Nephron (organoid): ENCODE measurements at regions not wholly inside any gene's neighbourhood (a gene's known extent, or its start where the extent isn't known, plus 50 kb on each side); places are given as distances from the start of the nearest gene placed in this dataset.

Source experiments
- H3K27ac Mint-ChIP-seq, 3 experiments: 2 replicates each; pipeline ENCODE4 v1.8.0; 2020; ENCODE audit warnings: mixed read lengths in 3 of 3, mild to moderate bottlenecking in 2 of 3, moderate library complexity in 1 of 3
- H3K27me3 Mint-ChIP-seq: 2 replicates; pipeline ENCODE4 v1.8.0; 2021; ENCODE audit warnings: low read depth, mild to moderate bottlenecking, moderate library complexity, mixed read lengths
- H3K36me3 Mint-ChIP-seq: 2 replicates; pipeline ENCODE4 v1.8.0; 2020; ENCODE audit warnings: low read depth, mixed read lengths
- H3K4me1 Mint-ChIP-seq: 2 replicates; pipeline ENCODE4 v1.8.0; 2020; ENCODE audit warnings: mixed read lengths
- H3K4me3 Mint-ChIP-seq, 3 experiments: 2 replicates each; pipeline ENCODE4 v1.8.0; 2020; ENCODE audit warnings: mild to moderate bottlenecking in 3 of 3, mixed read lengths in 3 of 3, moderate library complexity in 2 of 3
- H3K9me3 Mint-ChIP-seq: 2 replicates; pipeline ENCODE4 v1.8.0; 2020; ENCODE audit warnings: mixed read lengths
- CTCF ChIP-seq, 3 experiments: fragments of 200-600 bp; sonication (generic); IDR thresholded peaks; one replicate each; pipeline ENCODE4 v1.5.0; 2021; ENCODE audit warnings: antibody characterized with exemption in 3 of 3; ENCODE audit not compliant: unreplicated experiment in 3 of 3

GRCh38 chr9:79469164-79469563, 102.6 kb upstream of the TLE4 start:
- TF ChIP-seq CTCF (IDR thresholded peaks at IDR 0.05; ENCODE audit: unreplicated experiment in 3 of 3), result no peak
- Mint-ChIP-seq H3K27ac (no peak overlapping the region), H3K27me3 (no peaks in the 10 kb centered on the region)

GRCh38 chr9:79470954-79471353, 100.8 kb upstream of the TLE4 start:
- Mint-ChIP-seq H3K27me3 (no peaks in the 10 kb centered on the region), H3K27ac (no peak overlapping the region), H3K4me1 (peaks cover 5% of the 10 kb centered on the region), H3K9me3 (no peaks in the 10 kb centered on the region), H3K4me3 (no peak overlapping the region), H3K36me3 (no peaks in the 10 kb centered on the region)
- TF ChIP-seq CTCF (IDR thresholded peaks at IDR 0.05; ENCODE audit: unreplicated experiment in 3 of 3), result no peak

More at GRCh38 chr9:79469164-79469563, 102.6 kb upstream of the TLE4 start:
- H3K4me3 Mint-ChIP-seq, result no peak overlapping the region
- H3K36me3 Mint-ChIP-seq, result no peaks in the 10 kb centered on the region
- H3K4me1 Mint-ChIP-seq, result peaks cover 5% of the 10 kb centered on the region
- H3K9me3 Mint-ChIP-seq, result no peaks in the 10 kb centered on the region

- no peak overlapping the region for H3K27ac Mint-ChIP-seq
- H3K4me1 Mint-ChIP-seq, result peaks cover 5% of the 10 kb centered on the region
- no peak overlapping the region for H3K4me3 Mint-ChIP-seq
- no peaks in the 10 kb centered on the region for H3K9me3 Mint-ChIP-seq
- peak in 1 of 3 experiments; percentile 23 for TF ChIP-seq CTCF (IDR thresholded peaks at IDR 0.05; ENCODE audit: unreplicated experiment in 3 of 3)
- H3K27me3 Mint-ChIP-seq, result no peaks in the 10 kb centered on the region
- no peaks in the 10 kb centered on the region for H3K36me3 Mint-ChIP-seq
Measured at GRCh38 chr9:79471580-79472543, 99.9 kb upstream of the TLE4 start.

GRCh38 chr9:79473704-79474103, 98.1 kb upstream of the TLE4 start:
- no peaks in the 10 kb centered on the region for H3K36me3 Mint-ChIP-seq
- H3K27me3 Mint-ChIP-seq, result no peaks in the 10 kb centered on the region
- no peak overlapping the region for H3K4me3 Mint-ChIP-seq
- H3K27ac Mint-ChIP-seq, result no peak overlapping the region
- no peak for TF ChIP-seq CTCF (IDR thresholded peaks at IDR 0.05; ENCODE audit: unreplicated experiment in 3 of 3)
- no peaks in the 10 kb centered on the region for H3K9me3 Mint-ChIP-seq
- H3K4me1 Mint-ChIP-seq, result peaks cover 5% of the 10 kb centered on the region

- no peaks in the 10 kb centered on the region for H3K27me3 Mint-ChIP-seq
- peaks cover 7% of the 10 kb centered on the region for H3K4me1 Mint-ChIP-seq
- H3K36me3 Mint-ChIP-seq, result no peaks in the 10 kb centered on the region
- H3K9me3 Mint-ChIP-seq, result no peaks in the 10 kb centered on the region
- no peak for TF ChIP-seq CTCF (IDR thresholded peaks at IDR 0.05; ENCODE audit: unreplicated experiment in 3 of 3)
- no peak overlapping the region for H3K4me3 Mint-ChIP-seq
- H3K27ac Mint-ChIP-seq, result no peak overlapping the region
Measured at GRCh38 chr9:79477241-79477840, 94.4 kb upstream of the TLE4 start.
